GM12865 (cell line): ENCODE measurements at regions not wholly inside any gene's neighbourhood (a gene's known extent, or its start where the extent isn't known, plus 50 kb on each side); places are given as distances from the start of the nearest gene placed in this dataset.

Experiments
- DNase-seq: peaks from one replicate; pipeline ENCODE4 v3.0.0; 2010; ENCODE audit warnings: low read depth
- H3K4me3 ChIP-seq: 2 replicates; pipeline ENCODE4 v1.5.1; 2011; ENCODE audit warnings: mild to moderate bottlenecking, low read depth, low read length, control low read depth
- CTCF ChIP-seq: IDR thresholded peaks from 2 replicates; pipeline ENCODE4 v1.5.1; 2011; ENCODE audit warnings: low read length, control low read depth, low read depth, inconsistent platforms; ENCODE audit not compliant: insufficient read depth; ENCODE audit errors: missing control alignments

GRCh38 chr1:220982686-220983085 is 103.4 kb downstream of the HLX start:
- no peak for DNase-seq
- no peak for TF ChIP-seq CTCF
- H3K4me3 ChIP-seq = no peak overlapping the region

GRCh38 chr1:220983877-220984635 is 104.8 kb downstream of the HLX start:
- no peak for DNase-seq
- no peak overlapping the region for H3K4me3 ChIP-seq
- TF ChIP-seq CTCF = peak; percentile 12

- no peak for DNase-seq
- TF ChIP-seq CTCF = no peak
- H3K4me3 ChIP-seq = no peak overlapping the region
These were observed 111.4 kb downstream of the HLX start for GRCh38 chr1:220990427-220991339.

- H3K4me3 ChIP-seq = no peak overlapping the region
- TF ChIP-seq CTCF = no peak
- DNase-seq = no peak
These were observed 112.3 kb downstream of the HLX start for GRCh38 chr1:220991506-220991905.

- H3K4me3 ChIP-seq = no peak overlapping the region
- no peak for DNase-seq
- no peak for TF ChIP-seq CTCF
These were observed 112.9 kb downstream of the HLX start for GRCh38 chr1:220991959-220992704.

GRCh38 chr1:220992705-220993052 is 113.4 kb downstream of the HLX start:
- DNase-seq = no peak
- no peak for TF ChIP-seq CTCF
- no peak overlapping the region for H3K4me3 ChIP-seq
